Activated CD8-positive, alpha-beta T cell treated with anti-CD3 and anti-CD28 coated beads, Interleukin-2, amount 10 ng/mL, durations not matched to agents 7 days and 5 days (primary cell): ENCODE measurements at regions not wholly inside any gene's neighbourhood (a gene's known extent, or its start where the extent isn't known, plus 50 kb on each side); places are given as distances from the start of the nearest gene placed in this dataset.
"Not testable (repeated sequence)": the region's sequence is repeated elsewhere in the genome, so short reads cannot be mapped to it uniquely, and the experiment has no call there.

Source experiments
- ATAC-seq: fragments of 150-1000 bp; cut with Tn5 transposase; one replicate; pipeline ENCODE4 v1.10.0; 2021; ENCODE audit warnings: moderate library complexity
- CTCF ChIA-PET: fragments of 350-600 bp; sonication (Branson Sonifier 250); formaldehyde crosslinking; loops from one replicate; lab custom pipeline; 2021; ENCODE audit warnings: antibody characterized with exemption; lab: Charles Lee
- POLR2A ChIA-PET: fragments of 350-600 bp; sonication (Branson Sonifier 250); formaldehyde crosslinking; loops from one replicate; lab custom pipeline; 2021; ENCODE audit warnings: antibody characterized with exemption; lab: Charles Lee
- DNase-seq: peaks from one replicate; pipeline ENCODE4 v3.0.0-alpha.2; 2020
- H3K27ac Mint-ChIP-seq: one replicate; pipeline ENCODE4 v1.8.0; 2021; ENCODE audit warnings: mild to moderate bottlenecking, mixed read lengths
- H3K27me3 Mint-ChIP-seq: one replicate; pipeline ENCODE4 v1.8.0; 2021; ENCODE audit warnings: low read depth, mixed read lengths
- H3K36me3 Mint-ChIP-seq: one replicate; pipeline ENCODE4 v1.8.0; 2021; ENCODE audit warnings: low read depth, mixed read lengths
- H3K4me1 Mint-ChIP-seq: one replicate; pipeline ENCODE4 v1.8.0; 2021; ENCODE audit warnings: low read depth, mixed read lengths
- H3K4me3 Mint-ChIP-seq: one replicate; pipeline ENCODE4 v1.8.0; 2021; ENCODE audit warnings: mild to moderate bottlenecking, mixed read lengths
- H3K9me3 Mint-ChIP-seq: one replicate; pipeline ENCODE4 v1.8.0; 2022; ENCODE audit warnings: mixed read lengths; ENCODE audit not compliant: insufficient read depth

DNA sequence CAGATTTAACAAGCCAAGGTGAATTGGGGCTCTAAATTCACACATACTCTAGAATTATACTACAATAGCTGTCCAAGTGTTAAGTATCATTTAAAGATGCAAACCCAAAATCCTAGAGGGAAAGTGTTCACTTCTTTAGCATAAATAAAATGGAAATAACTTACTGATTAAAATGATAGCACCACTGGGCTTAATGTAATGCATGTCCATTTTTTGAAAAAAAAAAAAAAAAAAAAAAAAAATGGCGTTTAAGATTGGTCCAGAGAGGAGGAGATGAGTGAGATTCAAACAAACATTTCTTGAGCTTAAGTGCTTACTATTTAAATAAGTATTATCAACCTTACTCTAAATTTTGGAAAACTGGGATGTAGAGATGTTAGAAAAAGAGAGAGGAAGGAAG is 251.5 kb upstream of the CWC22 start:
- no peaks in the 10 kb centered on the region for H3K4me1 Mint-ChIP-seq

GRCh38 chr2:180258041-180258537 is 251.0 kb upstream of the CWC22 start:
- Mint-ChIP-seq H3K36me3 (no peaks in the 10 kb centered on the region), H3K4me1 (no peaks in the 10 kb centered on the region), H3K27ac (no peak overlapping the region), H3K27me3 (no peaks in the 10 kb centered on the region), H3K4me3 (no peak overlapping the region), H3K9me3 (no peaks in the 10 kb centered on the region)
- DNase-seq (no peak), ATAC-seq (no peak)
- POLR2A ChIA-PET, result no interaction called here
- CTCF ChIA-PET, result no interaction called here

More for the DNA sequence above, 251.5 kb upstream of the CWC22 start:
- DNase-seq (no peak), ATAC-seq (no peak)
- CTCF ChIA-PET, result no interaction called here
- H3K36me3 Mint-ChIP-seq, result no peaks in the 10 kb centered on the region
- H3K4me3 Mint-ChIP-seq, result no peak overlapping the region
- no peaks in the 10 kb centered on the region for H3K9me3 Mint-ChIP-seq
- H3K27ac Mint-ChIP-seq, result no peak overlapping the region
- H3K27me3 Mint-ChIP-seq, result no peaks in the 10 kb centered on the region
- POLR2A ChIA-PET, result no interaction called here

DNA sequence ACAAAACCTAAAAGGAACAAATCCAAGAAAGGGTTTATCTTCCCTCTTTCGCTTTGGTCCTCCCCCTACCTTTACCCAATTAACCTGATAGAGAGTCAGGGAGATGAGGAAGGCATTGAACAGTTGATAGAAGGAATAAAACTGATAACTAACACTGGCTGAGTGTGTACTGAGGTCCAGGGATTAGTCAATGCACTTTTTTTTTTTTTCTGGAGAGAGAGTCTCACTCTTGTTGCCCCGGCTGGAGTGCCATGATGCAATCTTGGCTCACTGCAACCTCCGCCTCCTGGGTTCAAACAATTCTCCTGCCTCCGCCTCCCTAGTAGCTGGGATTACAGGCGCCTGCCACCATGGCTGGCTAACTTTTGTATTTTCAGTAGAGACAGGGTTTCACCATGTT is 250.2 kb upstream of the CWC22 start:
- Mint-ChIP-seq H3K27ac (no peak overlapping the region), H3K4me3 (no peak overlapping the region), H3K27me3 (no peaks in the 10 kb centered on the region), H3K36me3 (no peaks in the 10 kb centered on the region), H3K9me3 (no peaks in the 10 kb centered on the region), H3K4me1 (no peaks in the 10 kb centered on the region)
- no peak for ATAC-seq
- ChIA-PET POLR2A (no interaction called here), CTCF (no interaction called here)
- no peak for DNase-seq

GRCh38 chr2:180255981-180256380 is 248.9 kb upstream of the CWC22 start:
- Mint-ChIP-seq H3K4me3 (no peak overlapping the region), H3K36me3 (no peaks in the 10 kb centered on the region), H3K27me3 (no peaks in the 10 kb centered on the region), H3K27ac (no peak overlapping the region), H3K4me1 (no peaks in the 10 kb centered on the region), H3K9me3 (no peaks in the 10 kb centered on the region)
- ChIA-PET POLR2A (no interaction called here), CTCF (no interaction called here)
- DNase-seq (no peak), ATAC-seq (no peak)

DNA sequence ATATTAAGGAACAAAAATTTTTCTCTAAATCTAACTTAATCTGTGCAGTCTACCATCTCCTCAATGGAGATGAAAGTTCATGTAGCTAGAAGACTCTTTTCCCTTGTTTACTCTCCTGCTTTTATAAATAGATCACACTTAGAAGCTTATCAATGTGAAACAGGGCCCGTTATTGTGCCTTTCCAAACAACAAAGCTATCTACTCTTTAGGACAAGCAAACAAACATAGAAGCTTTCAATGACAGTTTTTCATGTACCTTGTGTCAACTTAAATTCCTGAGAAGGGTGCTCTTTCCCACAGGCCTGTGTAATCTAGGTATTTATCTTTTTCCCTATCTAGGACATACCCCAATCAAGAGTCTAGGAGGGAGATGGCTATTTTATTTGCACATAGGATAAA is 247.8 kb upstream of the CWC22 start:
- no peak overlapping the region for H3K27ac Mint-ChIP-seq
- DNase-seq (no peak), ATAC-seq (no peak)
- H3K4me3 Mint-ChIP-seq, result no peak overlapping the region
- ChIA-PET POLR2A (no interaction called here), CTCF (no interaction called here)
- no peaks in the 10 kb centered on the region for H3K27me3 Mint-ChIP-seq
- H3K4me1 Mint-ChIP-seq, result no peaks in the 10 kb centered on the region
- no peaks in the 10 kb centered on the region for H3K36me3 Mint-ChIP-seq
- H3K9me3 Mint-ChIP-seq, result no peaks in the 10 kb centered on the region

GRCh38 chr2:180247658-180248057 is 240.6 kb upstream of the CWC22 start:
- Mint-ChIP-seq H3K9me3 (no peaks in the 10 kb centered on the region), H3K36me3 (no peaks in the 10 kb centered on the region), H3K27ac (no peak overlapping the region), H3K4me1 (no peaks in the 10 kb centered on the region), H3K4me3 (no peak overlapping the region), H3K27me3 (no peaks in the 10 kb centered on the region)
- DNase-seq (no peak), ATAC-seq (no peak)
- ChIA-PET POLR2A (no interaction called here), CTCF (no interaction called here)

DNA sequence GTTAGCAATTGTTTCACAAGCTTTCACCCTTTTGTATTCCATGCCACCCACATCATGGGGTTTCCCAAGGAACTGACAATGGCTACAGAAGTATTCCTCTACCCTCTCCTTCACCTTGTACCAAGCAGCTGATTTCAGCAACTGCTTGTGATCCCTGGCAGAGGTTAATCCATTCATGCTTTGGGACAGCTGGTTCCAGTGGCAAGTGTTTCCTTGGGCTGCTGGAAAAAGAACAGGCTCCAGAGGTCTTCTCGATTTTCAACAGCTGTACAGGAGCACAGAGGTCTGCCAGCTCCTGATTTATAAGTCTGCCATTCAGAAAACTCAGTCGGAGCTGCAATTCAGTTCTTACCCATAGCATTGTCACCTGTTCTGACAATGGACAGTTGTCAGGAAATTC is 239.2 kb upstream of the CWC22 start:
- H3K4me1 Mint-ChIP-seq, result no peaks in the 10 kb centered on the region
- no peak for ATAC-seq
- no peaks in the 10 kb centered on the region for H3K9me3 Mint-ChIP-seq
- DNase-seq, result no peak
- no peaks in the 10 kb centered on the region for H3K27me3 Mint-ChIP-seq
- ChIA-PET POLR2A (no interaction called here), CTCF (no interaction called here)
- H3K4me3 Mint-ChIP-seq, result no peak overlapping the region
- H3K27ac Mint-ChIP-seq, result no peak overlapping the region
- no peaks in the 10 kb centered on the region for H3K36me3 Mint-ChIP-seq

- CTCF ChIA-PET, result no interaction called here
- no peak for ATAC-seq
- Mint-ChIP-seq H3K9me3 (no peaks in the 10 kb centered on the region), H3K27ac (no peak overlapping the region), H3K4me3 (no peak overlapping the region), H3K27me3 (no peaks in the 10 kb centered on the region), H3K4me1 (no peaks in the 10 kb centered on the region), H3K36me3 (no peaks in the 10 kb centered on the region)
- no peak for DNase-seq
- POLR2A ChIA-PET, result no interaction called here
Measured at GRCh38 chr2:180240774-180241173, 233.7 kb upstream of the CWC22 start.

DNA sequence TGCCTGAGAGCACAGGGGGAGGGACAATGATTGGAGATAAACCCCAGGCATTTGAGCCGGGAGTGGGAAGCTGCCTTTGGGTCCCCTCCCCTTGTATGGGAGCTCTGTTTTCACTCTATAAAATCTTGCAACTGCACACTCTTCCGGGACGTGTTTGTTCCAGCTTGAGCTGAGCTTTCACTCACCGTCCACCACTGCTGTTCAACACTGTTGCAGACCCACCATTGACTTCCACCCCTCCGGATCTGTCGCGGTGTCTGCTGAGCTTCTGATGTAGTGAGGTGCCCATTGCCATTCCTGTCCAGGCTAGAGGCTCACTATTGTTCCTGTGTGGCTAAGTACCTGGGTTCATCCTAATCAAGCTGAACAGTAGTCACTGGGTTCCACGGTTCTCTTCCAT is 231.6 kb upstream of the CWC22 start:
- Mint-ChIP-seq H3K9me3 (no peaks in the 10 kb centered on the region), H3K4me1 (no peaks in the 10 kb centered on the region), H3K4me3 (no peak overlapping the region), H3K36me3 (no peaks in the 10 kb centered on the region), H3K27ac (no peak overlapping the region), H3K27me3 (no peaks in the 10 kb centered on the region)
- ATAC-seq (no peak), DNase-seq (no peak)
- POLR2A ChIA-PET, result no interaction called here
- CTCF ChIA-PET, result no interaction called here

DNA sequence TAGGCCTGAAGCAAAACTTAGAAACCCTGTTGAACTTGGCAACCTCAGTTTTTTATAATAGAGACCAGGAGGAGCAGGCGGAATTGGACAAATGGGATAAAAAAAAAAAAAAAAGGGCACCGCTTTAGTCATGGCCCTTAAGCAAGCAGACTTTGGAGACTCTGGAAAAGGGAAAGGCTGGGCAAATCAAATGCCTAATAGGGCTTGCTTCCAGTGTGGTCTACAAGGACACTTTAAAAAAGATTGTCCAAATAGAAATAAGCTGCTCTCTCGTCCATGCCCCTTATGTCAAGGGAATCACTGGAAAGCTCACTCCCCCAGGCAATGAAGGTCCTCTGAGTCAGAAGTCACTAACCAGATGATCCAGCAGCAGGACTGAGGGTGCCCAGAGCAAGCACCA is 229.0 kb upstream of the CWC22 start:
- not testable (repeated sequence) for H3K9me3 Mint-ChIP-seq

DNA sequence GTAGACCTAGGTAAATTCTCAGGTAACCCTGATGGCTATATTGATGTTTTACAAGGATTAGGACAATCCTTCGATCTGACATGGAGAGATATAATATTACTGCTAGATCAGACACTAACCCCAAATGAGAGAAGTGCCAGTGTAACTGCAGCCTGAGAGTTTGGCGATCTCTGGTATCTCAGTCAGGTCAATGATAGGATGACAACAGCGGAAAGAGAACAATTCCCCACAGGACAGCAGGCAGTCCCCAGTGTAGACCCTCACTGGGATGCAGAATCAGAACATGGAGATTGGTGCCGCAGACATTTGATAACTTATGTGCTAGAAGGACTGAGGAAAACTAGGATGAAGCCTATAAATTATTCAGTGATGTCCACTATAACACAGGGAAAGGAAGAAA is 228.4 kb upstream of the CWC22 start:
- H3K9me3 Mint-ChIP-seq, DNase-seq, POLR2A ChIA-PET, ATAC-seq, H3K27me3 Mint-ChIP-seq, H3K36me3 Mint-ChIP-seq, H3K4me1 Mint-ChIP-seq, H3K4me3 Mint-ChIP-seq, H3K27ac Mint-ChIP-seq, CTCF ChIA-PET: not testable (repeated sequence)

More for the DNA sequence above, 229.0 kb upstream of the CWC22 start:
- H3K36me3 Mint-ChIP-seq, DNase-seq, H3K27me3 Mint-ChIP-seq, H3K4me1 Mint-ChIP-seq, H3K27ac Mint-ChIP-seq, CTCF ChIA-PET, POLR2A ChIA-PET, H3K4me3 Mint-ChIP-seq, ATAC-seq: not testable (repeated sequence)

DNA sequence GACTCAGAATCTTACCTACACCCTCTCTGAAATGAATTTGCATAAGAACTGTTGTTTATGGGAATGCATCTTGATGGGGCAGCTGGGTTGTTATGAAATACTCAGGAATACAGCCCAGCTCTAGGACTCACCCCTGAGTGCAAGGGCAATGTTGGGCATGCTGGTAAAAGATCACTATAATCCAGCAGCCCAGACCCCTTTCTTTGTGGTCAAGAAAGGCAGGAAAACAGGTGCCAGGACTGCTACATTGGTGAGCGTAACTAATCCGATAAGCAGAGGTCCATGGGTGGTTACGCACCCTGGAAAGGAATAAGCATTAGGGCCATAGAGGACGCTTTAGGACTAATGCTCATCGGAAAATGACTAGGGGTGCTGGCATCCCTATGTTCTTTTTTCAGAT is 227.9 kb upstream of the CWC22 start:
- not testable (repeated sequence) for H3K4me1 Mint-ChIP-seq, ATAC-seq

DNA sequence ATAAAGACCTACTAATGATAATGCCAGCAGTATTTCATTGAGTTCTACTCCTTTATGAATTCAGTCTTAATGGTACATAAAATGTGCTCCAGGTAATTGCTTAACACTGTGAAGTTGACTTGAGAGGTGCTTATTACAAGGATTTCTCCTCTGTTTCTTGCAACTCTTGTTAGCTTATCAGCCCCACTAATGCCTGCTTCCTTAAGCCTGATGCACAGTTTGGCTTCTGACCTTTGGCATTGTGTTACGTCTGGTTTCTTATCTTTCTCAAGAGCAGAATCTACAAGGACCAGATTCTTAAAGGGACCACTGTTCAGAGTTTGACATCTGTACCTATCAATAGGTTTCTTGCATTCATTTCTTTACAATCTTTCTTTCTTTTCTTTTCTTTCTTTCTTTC is 223.9 kb upstream of the CWC22 start:
- ChIA-PET POLR2A (no interaction called here), CTCF (no interaction called here)
- no peaks in the 10 kb centered on the region for H3K27me3 Mint-ChIP-seq
- DNase-seq (no peak), ATAC-seq (no peak)
- H3K4me1 Mint-ChIP-seq, result no peaks in the 10 kb centered on the region
- no peak overlapping the region for H3K27ac Mint-ChIP-seq
- H3K9me3 Mint-ChIP-seq, result no peaks in the 10 kb centered on the region
- no peak overlapping the region for H3K4me3 Mint-ChIP-seq
- no peaks in the 10 kb centered on the region for H3K36me3 Mint-ChIP-seq

More for the DNA sequence above, 227.9 kb upstream of the CWC22 start:
- POLR2A ChIA-PET, H3K4me3 Mint-ChIP-seq, H3K27me3 Mint-ChIP-seq, CTCF ChIA-PET, H3K36me3 Mint-ChIP-seq, H3K27ac Mint-ChIP-seq, H3K9me3 Mint-ChIP-seq, DNase-seq: not testable (repeated sequence)
